H1 (cell line): ENCODE measurements at regions not wholly inside any gene's neighbourhood (a gene's known extent, or its start where the extent isn't known, plus 50 kb on each side); places are given as distances from the start of the nearest gene placed in this dataset.

ENCODE experiments used
- CTCF ChIA-PET: fragments of 300-600 bp; sonication (Branson Sonifier 250); formaldehyde crosslinking; loops from one replicate; lab custom pipeline; 2021; ENCODE audit not compliant: partially characterized antibody; lab: Charles Lee
- POLR2A ChIA-PET: fragments of 300-600 bp; sonication (Branson Sonifier 250); formaldehyde crosslinking; loops from one replicate; lab custom pipeline; 2021; ENCODE audit warnings: inconsistent platforms; ENCODE audit not compliant: partially characterized antibody; lab: Charles Lee
- DNase-seq, 2 experiments: peaks; one replicate each; pipeline versions ENCODE4 v3.0.0 to v3.0.0-alpha.2; 2010 to 2022; ENCODE audit warnings: low spot score in 2 of 2, low read depth in 1 of 2, mixed read lengths in 1 of 2
- FAIRE-seq: peaks from 2 replicates; lab custom pipeline; 2011; peaks lifted over from hg19 to GRCh38; lab: Jason Lieb, UNC
- H2AFZ ChIP-seq: 2 replicates; pipeline ENCODE4 v1.8.1; 2012; ENCODE audit warnings: low read length, inconsistent platforms
- H2AK5ac ChIP-seq: 2 replicates; pipeline ENCODE4 v1.6.1; 2013; ENCODE audit warnings: low read depth, low read length
- H2BK120ac ChIP-seq: replicated peaks from 2 replicates; pipeline ENCODE3; 2013; ENCODE audit warnings: low read depth, low read length, inconsistent platforms
- H2BK12ac ChIP-seq: 2 replicates; pipeline ENCODE4 v1.6.1; 2013; ENCODE audit warnings: low read depth, low read length
- H2BK15ac ChIP-seq: 2 replicates; pipeline ENCODE4 v1.6.1; 2013; ENCODE audit warnings: low read length
- H2BK20ac ChIP-seq: 2 replicates; pipeline ENCODE4 v1.6.1; 2013; ENCODE audit warnings: low read length
- H2BK5ac ChIP-seq: 2 replicates; pipeline ENCODE4 v1.6.1; 2013; ENCODE audit warnings: low read depth, low read length
- H3K14ac ChIP-seq: 2 replicates; pipeline ENCODE4 v1.6.1; 2013; ENCODE audit warnings: inconsistent platforms; ENCODE audit not compliant: insufficient read length
- H3K18ac ChIP-seq: 2 replicates; pipeline ENCODE4 v1.6.1; 2013; ENCODE audit warnings: low read length; ENCODE audit errors: extremely low read depth
- H3K23ac ChIP-seq: 2 replicates; pipeline ENCODE4 v1.6.1; 2013; ENCODE audit warnings: inconsistent platforms; ENCODE audit not compliant: insufficient read length
- H3K23me2 ChIP-seq: 2 replicates; pipeline ENCODE4 v1.6.1; 2013; ENCODE audit warnings: low read depth, low read length
- H3K27ac ChIP-seq: 2 replicates; pipeline ENCODE4 v1.6.1; 2011; ENCODE audit warnings: low read depth, low read length, inconsistent platforms
- H3K27me3 ChIP-seq, 4 experiments: replicated peaks in 1 of 4; 1 replicate in 1 of 4; 2 replicates in 3 of 4; pipeline versions ENCODE4 v1.6.1 to v1.8.1; 2011 to 2013; ENCODE audit warnings: low read length in 3 of 4, mild to moderate bottlenecking in 3 of 4, inconsistent platforms in 2 of 4, mixed read lengths in 2 of 4, moderate library complexity in 1 of 4; ENCODE audit not compliant: control insufficient read depth in 3 of 4, insufficient read depth in 3 of 4; ENCODE audit errors: extremely low read depth in 1 of 4
- H3K36me3 ChIP-seq, 4 experiments: 2 replicates each; pipeline versions ENCODE4 v1.6.1 to v1.8.1; 2011 to 2013; ENCODE audit warnings: mild to moderate bottlenecking in 4 of 4, low read length in 3 of 4, moderate library complexity in 2 of 4, control low read depth in 1 of 4, inconsistent platforms in 1 of 4; ENCODE audit not compliant: insufficient read depth in 4 of 4, control insufficient read depth in 2 of 4
- H3K4ac ChIP-seq: replicated peaks from 2 replicates; pipeline ENCODE3; 2013; ENCODE audit warnings: low read length, low read depth, mixed read lengths, inconsistent platforms; ENCODE audit not compliant: insufficient read length
- H3K4me1 ChIP-seq, 4 experiments: replicated peaks in 1 of 4; 1 replicate in 1 of 4; 2 replicates in 3 of 4; pipeline versions ENCODE4 v1.6.1 to v1.8.1; 2011 to 2013; ENCODE audit warnings: low read length in 3 of 4, inconsistent platforms in 2 of 4, mixed read lengths in 1 of 4; ENCODE audit not compliant: insufficient read depth in 4 of 4, control insufficient read depth in 3 of 4
- H3K4me2 ChIP-seq, 2 experiments: 2 replicates each; pipeline versions ENCODE4 v1.6.1 to v1.8.1; 2011 to 2013; ENCODE audit warnings: low read depth in 2 of 2, low read length in 2 of 2, control low read depth in 1 of 2, inconsistent platforms in 1 of 2, mild to moderate bottlenecking in 1 of 2; ENCODE audit not compliant: insufficient read depth in 1 of 2
- H3K4me3 ChIP-seq, 4 experiments: fragments of 200-600, 300-600 bp in 1 of 4; sonication (generic), shearing (Covaris generic), sonication (Bioruptor Twin) in 1 of 4; 2 replicates each; pipeline versions ENCODE4 v1.5.1 to v1.8.1; 2011 to 2016; ENCODE audit warnings: low read length in 4 of 4, low read depth in 3 of 4, control low read depth in 2 of 4, inconsistent platforms in 2 of 4, mild to moderate bottlenecking in 2 of 4, mixed read lengths in 1 of 4, moderate library complexity in 1 of 4; ENCODE audit not compliant: insufficient read depth in 2 of 4; ENCODE audit errors: extremely low read depth in 1 of 4
- H3K56ac ChIP-seq: replicated peaks from 2 replicates; pipeline ENCODE3; 2013; ENCODE audit warnings: low read depth, mild to moderate bottlenecking, mixed read lengths, low read length, inconsistent platforms; ENCODE audit not compliant: insufficient read length
- H3K79me1 ChIP-seq: 2 replicates; pipeline ENCODE4 v1.6.1; 2013; ENCODE audit warnings: low read depth, low read length, control low read depth
- H3K79me2 ChIP-seq, 2 experiments: 2 replicates each; pipeline versions ENCODE4 v1.6.1 to v1.8.1; 2012 to 2013; ENCODE audit warnings: low read length in 2 of 2, mild to moderate bottlenecking in 2 of 2, inconsistent platforms in 1 of 2; ENCODE audit not compliant: insufficient read depth in 2 of 2, control insufficient read depth in 1 of 2
- H3K9ac ChIP-seq, 4 experiments: replicated peaks in 1 of 4; 1 replicate in 1 of 4; 2 replicates in 3 of 4; pipeline versions ENCODE4 v1.6.1 to v1.8.1; 2011 to 2013; ENCODE audit warnings: low read depth in 3 of 4, low read length in 3 of 4, control low read depth in 2 of 4, mild to moderate bottlenecking in 2 of 4, moderate library complexity in 2 of 4, inconsistent platforms in 1 of 4; ENCODE audit errors: extremely low read depth in 1 of 4
- H3K9me3 ChIP-seq, 2 experiments: 2 replicates each; pipeline versions ENCODE4 v1.6.1 to v1.8.1; 2012 to 2013; ENCODE audit warnings: mild to moderate bottlenecking in 2 of 2, moderate library complexity in 2 of 2, control low read depth in 1 of 2, inconsistent platforms in 1 of 2, low read depth in 1 of 2, low read length in 1 of 2, mixed read lengths in 1 of 2; ENCODE audit not compliant: insufficient read depth in 2 of 2
- H4K20me1 ChIP-seq, 2 experiments: replicated peaks in 1 of 2; 2 replicates each; pipeline versions ENCODE3 to v1.8.1; 2011 to 2013; ENCODE audit warnings: inconsistent platforms in 2 of 2, low read length in 2 of 2, mild to moderate bottlenecking in 1 of 2; ENCODE audit not compliant: insufficient read depth in 2 of 2, control insufficient read depth in 1 of 2
- H4K5ac ChIP-seq: 2 replicates; pipeline ENCODE4 v1.6.1; 2013; ENCODE audit warnings: low read length, low read depth, mixed read lengths, inconsistent platforms; ENCODE audit not compliant: insufficient read length
- H4K8ac ChIP-seq: 2 replicates; pipeline ENCODE4 v1.8.0; 2013; ENCODE audit warnings: mild to moderate bottlenecking, moderate library complexity, low read length, inconsistent platforms; ENCODE audit not compliant: insufficient read depth; ENCODE audit errors: extremely low read depth
- H4K91ac ChIP-seq: replicated peaks from 2 replicates; pipeline ENCODE3; 2013; ENCODE audit warnings: low read length, mixed read lengths, inconsistent platforms; ENCODE audit not compliant: insufficient read length
- BCL11A ChIP-seq, 2 experiments: IDR thresholded peaks; one replicate each; pipeline ENCODE4 v1.6.1; 2011; ENCODE audit warnings: low read depth in 2 of 2, low read length in 2 of 2, mild to moderate bottlenecking in 2 of 2
- SAP30 ChIP-seq: fragments of 300-600 bp; sonication (generic); IDR thresholded peaks from 2 replicates; pipeline ENCODE4 v1.7.1; 2012; ENCODE audit warnings: low read length, moderate library complexity, mild to moderate bottlenecking, inconsistent platforms; ENCODE audit not compliant: insufficient read depth, insufficient replicate concordance
- WGBS, 2 experiments: shearing (Covaris generic) in 1 of 2; methylation state at CpG; one replicate each; pipeline versions ENCODE4 v1.1.6 to v1.1.7; 2013 to 2015; ENCODE audit warnings: low lambda C conversion rate in 2 of 2, mixed read lengths in 2 of 2, inconsistent platforms in 1 of 2, low coverage in 1 of 2, missing lambda C conversion rate in 1 of 2; ENCODE audit not compliant: insufficient replicate concordance in 2 of 2, insufficient coverage in 1 of 2, insufficient read length in 1 of 2; ENCODE audit errors: extremely low coverage in 1 of 2, missing lambda C conversion rate in 1 of 2; 5-methylcytosine and 5-hydroxymethylcytosine counted together

- no peaks in the 10 kb centered on the region for H4K20me1 ChIP-seq
- H3K4me2 ChIP-seq = no peak overlapping the region
- no peaks in the 10 kb centered on the region for H3K79me2 ChIP-seq
- H4K8ac ChIP-seq = no peak overlapping the region
- POLR2A ChIA-PET = no interaction called here
- no peak overlapping the region for H2BK12ac ChIP-seq
- no peak overlapping the region for H3K9ac ChIP-seq
- no peaks in the 10 kb centered on the region for H3K79me1 ChIP-seq
- no peak overlapping the region for H3K4ac ChIP-seq
- no peak overlapping the region for H2BK15ac ChIP-seq
- H3K56ac ChIP-seq = no peak overlapping the region
- H4K5ac ChIP-seq = no peak overlapping the region
- no peaks in the 10 kb centered on the region for H3K23me2 ChIP-seq
- DNase-seq (no peak), FAIRE-seq (no peak)
- no peak overlapping the region for H2BK20ac ChIP-seq
- CTCF ChIA-PET = interaction anchor here (1.0 kb wide), 1 partner anchor 423 kb away, joined by 3 read pairs; no protein-coding TSS in a partner anchor
- H3K27me3 ChIP-seq = no peaks in the 10 kb centered on the region
- no peak overlapping the region for H3K27ac ChIP-seq
- no peaks in the 10 kb centered on the region for H3K4me1 ChIP-seq
- no peak overlapping the region for H3K23ac ChIP-seq
- no peak overlapping the region for H2BK120ac ChIP-seq
- WGBS, 2 experiments = 92% methylated on average over 4 of the region's 4 CpGs; no CpG with 5 or more reads in 1 of the 2 experiments
- H4K91ac ChIP-seq = no peak overlapping the region
- no peak overlapping the region for H2BK5ac ChIP-seq
- H3K36me3 ChIP-seq = no peaks in the 10 kb centered on the region
- H2AFZ ChIP-seq = 0 out of 2 replicates have a peak overlapping the region, but pooled peaks have one; percentile 22
- H3K4me3 ChIP-seq = no peak overlapping the region
- no peak overlapping the region for H3K14ac ChIP-seq
- H3K9me3 ChIP-seq = no peaks in the 10 kb centered on the region
- H2AK5ac ChIP-seq = no peak overlapping the region
- H3K18ac ChIP-seq = no peak overlapping the region
- TF ChIP-seq BCL11A (IDR thresholded peaks at IDR 0.05; ENCODE audit: low read depth in 2 of 2, low read length in 2 of 2) (no peak), SAP30 (no peak)
These were observed 2428.4 kb downstream of the PCDH9 start for GRCh38 chr13:64801768-64802167.
